ENCODE measurements at regions not wholly inside any gene's neighbourhood (a gene's known extent, or its start where the extent isn't known, plus 50 kb on each side); places are given as distances from the start of the nearest gene placed in this dataset.

GRCh38 chr2:128941751-128942150, 623.1 kb upstream of the HS6ST1 start:
- H3K27ac ChIP-seq: no peak overlapping the region
- no peak for TF ChIP-seq CTCF (IDR thresholded peaks at IDR 0.05)
- no peak for DNase-seq (ENCODE audit: low spot score)
- no peak overlapping the region for H3K4me3 ChIP-seq

- H3K27ac ChIP-seq: no peak overlapping the region
- no peak for TF ChIP-seq CTCF (IDR thresholded peaks at IDR 0.05)
- H3K4me3 ChIP-seq: no peak overlapping the region
- DNase-seq (ENCODE audit: low spot score): no peak
These were observed 630.7 kb upstream of the HS6ST1 start for GRCh38 chr2:128949360-128949759.

- DNase-seq (ENCODE audit: low spot score): no peak
- H3K4me3 ChIP-seq: no peak overlapping the region
These were observed 632.1 kb upstream of the HS6ST1 start for GRCh38 chr2:128950758-128951157.

GRCh38 chr2:128958241-128958640, 639.6 kb upstream of the HS6ST1 start:
- no peak overlapping the region for H3K4me3 ChIP-seq
- no peak overlapping the region for H3K27ac ChIP-seq
- no peak for DNase-seq (ENCODE audit: low spot score)
- TF ChIP-seq CTCF (IDR thresholded peaks at IDR 0.05): no peak

More at GRCh38 chr2:128950758-128951157, 632.1 kb upstream of the HS6ST1 start:
- no peak overlapping the region for H3K27ac ChIP-seq
- TF ChIP-seq CTCF (IDR thresholded peaks at IDR 0.05): no peak

GRCh38 chr2:128967646-128968045, 649.0 kb upstream of the HS6ST1 start:
- Histone ChIP-seq H3K4me3 (no peak overlapping the region), H3K27ac (no peak overlapping the region)
- no peak for DNase-seq (ENCODE audit: low spot score)
- TF ChIP-seq CTCF (IDR thresholded peaks at IDR 0.05): no peak

GRCh38 chr2:128969374-128969773, 650.7 kb upstream of the HS6ST1 start:
- no peak for TF ChIP-seq CTCF (IDR thresholded peaks at IDR 0.05)
- no peak for DNase-seq (ENCODE audit: low spot score)
- Histone ChIP-seq H3K27ac (no peak overlapping the region), H3K4me3 (no peak overlapping the region)

- Histone ChIP-seq H3K4me3 (no peak overlapping the region), H3K27ac (no peak overlapping the region)
- no peak for TF ChIP-seq CTCF (IDR thresholded peaks at IDR 0.05)
- no peak for DNase-seq (ENCODE audit: low spot score)
These were observed 651.9 kb upstream of the HS6ST1 start for GRCh38 chr2:128970332-128971116.

Data from coronary artery (tissue), 2 donors.